WTC11 (cell line): ENCODE measurements at regions not wholly inside any gene's neighbourhood (a gene's known extent, or its start where the extent isn't known, plus 50 kb on each side); places are given as distances from the start of the nearest gene placed in this dataset.

ENCODE experiments used
- ATAC-seq: fragments of 200-7000 bp; cut with Tn5 transposase; 2 replicates; pipeline ENCODE4 v1.10.0; 2021; ENCODE audit warnings: mild to moderate bottlenecking, moderate library complexity
- CTCF ChIA-PET: fragments of 300-600 bp; sonication (Branson Sonifier 250); formaldehyde crosslinking; loops from one replicate; lab custom pipeline; 2021; ENCODE audit warnings: antibody characterized with exemption; lab: Charles Lee
- POLR2A ChIA-PET: fragments of 350-600 bp; sonication (Branson Sonifier 250); formaldehyde crosslinking; loops from one replicate; lab custom pipeline; 2021; ENCODE audit warnings: antibody characterized with exemption; lab: Charles Lee
- DNase-seq: peaks from one replicate; pipeline ENCODE4 v3.0.0; 2021; ENCODE audit warnings: low spot score
- H3K27ac Mint-ChIP-seq: 2 replicates; pipeline ENCODE4 v1.8.0; 2021; ENCODE audit warnings: mixed read lengths
- H3K27me3 Mint-ChIP-seq: 2 replicates; pipeline ENCODE4 v1.8.0; 2021; ENCODE audit warnings: low read depth, mild to moderate bottlenecking, moderate library complexity, mixed read lengths
- H3K36me3 Mint-ChIP-seq: 2 replicates; pipeline ENCODE4 v1.8.0; 2021; ENCODE audit warnings: mixed read lengths
- H3K4me1 Mint-ChIP-seq: 2 replicates; pipeline ENCODE4 v1.8.0; 2022; ENCODE audit warnings: mixed read lengths
- H3K4me3 Mint-ChIP-seq: 2 replicates; pipeline ENCODE4 v1.8.0; 2021; ENCODE audit warnings: mild to moderate bottlenecking, moderate library complexity, mixed read lengths
- H3K9me3 Mint-ChIP-seq: 2 replicates; pipeline ENCODE4 v1.8.0; 2021; ENCODE audit warnings: mixed read lengths
- ESRRA ChIP-seq: sonication (generic); formaldehyde crosslinking; IDR thresholded peaks from 2 replicates; pipeline ENCODE4 v1.8.1; 2022; ENCODE audit warnings: mild to moderate bottlenecking, missing genetic modification reagents, borderline replicate concordance
- GABPB1 ChIP-seq: sonication (generic); formaldehyde crosslinking; IDR thresholded peaks from 2 replicates; pipeline ENCODE4 v1.8.1; 2023; ENCODE audit warnings: mild to moderate bottlenecking, missing genetic modification reagents
- KAT7 ChIP-seq: sonication (generic); formaldehyde crosslinking; IDR thresholded peaks from 2 replicates; pipeline ENCODE4 v1.8.1; 2023; ENCODE audit warnings: missing genetic modification reagents, mild to moderate bottlenecking, borderline replicate concordance
- MXD4 ChIP-seq: fragments of 250-450 bp; sonication (Bioruptor Pico); IDR thresholded peaks from 2 replicates; pipeline ENCODE4 v1.8.0; 2021; ENCODE audit warnings: mild to moderate bottlenecking, moderate library complexity, borderline replicate concordance
- NFYB ChIP-seq: sonication (generic); formaldehyde crosslinking; conservative IDR thresholded peaks from 2 replicates; pipeline ENCODE4 v1.8.0; 2022; ENCODE audit warnings: low read depth, missing genetic modification reagents
- NR3C1 ChIP-seq: sonication (generic); formaldehyde crosslinking; conservative IDR thresholded peaks from 2 replicates; pipeline ENCODE4 v1.8.1; 2023; ENCODE audit warnings: low read depth, mild to moderate bottlenecking, missing genetic modification reagents
- TCF7 ChIP-seq: sonication (generic); formaldehyde crosslinking; IDR thresholded peaks from 2 replicates; pipeline ENCODE4 v1.8.0; 2022; ENCODE audit warnings: mild to moderate bottlenecking, low read depth, missing genetic modification reagents, moderate library complexity
- ZNF219 ChIP-seq: sonication (generic); formaldehyde crosslinking; IDR thresholded peaks from 2 replicates; pipeline ENCODE4 v1.8.0; 2023; ENCODE audit warnings: missing genetic modification reagents, mild to moderate bottlenecking, borderline replicate concordance
- ZNF396 ChIP-seq: fragments of 250-450 bp; sonication (Bioruptor Pico); IDR thresholded peaks from 2 replicates; pipeline ENCODE4 v1.8.0; 2021; ENCODE audit warnings: mild to moderate bottlenecking, moderate library complexity, borderline replicate concordance
- TF ChIP-seq, protein P1 (sequence below): sonication (generic); formaldehyde crosslinking; IDR thresholded peaks from 2 replicates; pipeline ENCODE4 v1.8.1; 2022; ENCODE audit warnings: mild to moderate bottlenecking, missing genetic modification reagents, moderate library complexity, borderline replicate concordance
- TF ChIP-seq, protein P2 (sequence below): sonication (generic); formaldehyde crosslinking; IDR thresholded peaks from 2 replicates; pipeline ENCODE4 v1.8.1; 2022; ENCODE audit warnings: mild to moderate bottlenecking, moderate library complexity, missing genetic modification reagents
- TF ChIP-seq, protein P3 (sequence below): fragments of 250-450 bp; sonication (Bioruptor Pico); IDR thresholded peaks from 2 replicates; pipeline ENCODE4 v1.9.0; 2021; ENCODE audit warnings: moderate library complexity, mild to moderate bottlenecking, inconsistent platforms, borderline replicate concordance
- TF ChIP-seq, protein P4 (sequence below): sonication (generic); formaldehyde crosslinking; IDR thresholded peaks from 2 replicates; pipeline ENCODE4 v1.8.0; 2022; ENCODE audit warnings: missing genetic modification reagents
- TF ChIP-seq, protein P5 (sequence below): sonication (generic); formaldehyde crosslinking; IDR thresholded peaks from 2 replicates; pipeline ENCODE4 v1.8.1; 2023; ENCODE audit warnings: mild to moderate bottlenecking, missing genetic modification reagents, borderline replicate concordance
- TF ChIP-seq, protein P6 (sequence below): sonication (generic); formaldehyde crosslinking; IDR thresholded peaks from 2 replicates; pipeline ENCODE4 v1.8.1; 2023; ENCODE audit warnings: mild to moderate bottlenecking, missing genetic modification reagents, moderate library complexity

DNA sequence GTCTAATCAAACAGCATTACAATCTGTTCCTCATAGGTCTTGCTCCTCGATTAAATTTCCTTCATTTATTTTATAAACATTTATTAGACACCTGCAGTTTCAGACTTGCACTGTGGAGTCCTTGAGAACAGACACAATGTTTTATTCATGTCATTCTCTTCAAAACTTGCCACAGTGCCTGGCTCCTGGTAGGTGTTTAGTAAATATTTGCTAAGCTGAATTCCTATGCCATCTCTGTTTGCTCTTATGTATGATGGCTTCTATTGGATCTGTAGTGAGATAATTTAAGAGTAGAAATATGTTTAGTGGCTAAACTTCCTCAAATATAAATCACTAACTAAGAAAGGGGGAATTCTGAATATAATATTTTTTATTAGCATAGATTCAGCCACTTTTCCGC lies 61.4 kb downstream of the LRATD1 start (continued):
- TF ChIP-seq, protein P1, sequence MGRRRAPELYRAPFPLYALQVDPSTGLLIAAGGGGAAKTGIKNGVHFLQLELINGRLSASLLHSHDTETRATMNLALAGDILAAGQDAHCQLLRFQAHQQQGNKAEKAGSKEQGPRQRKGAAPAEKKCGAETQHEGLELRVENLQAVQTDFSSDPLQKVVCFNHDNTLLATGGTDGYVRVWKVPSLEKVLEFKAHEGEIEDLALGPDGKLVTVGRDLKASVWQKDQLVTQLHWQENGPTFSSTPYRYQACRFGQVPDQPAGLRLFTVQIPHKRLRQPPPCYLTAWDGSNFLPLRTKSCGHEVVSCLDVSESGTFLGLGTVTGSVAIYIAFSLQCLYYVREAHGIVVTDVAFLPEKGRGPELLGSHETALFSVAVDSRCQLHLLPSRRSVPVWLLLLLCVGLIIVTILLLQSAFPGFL (CRISPR knock-in tag): no peak
- TF ChIP-seq, protein P2, sequence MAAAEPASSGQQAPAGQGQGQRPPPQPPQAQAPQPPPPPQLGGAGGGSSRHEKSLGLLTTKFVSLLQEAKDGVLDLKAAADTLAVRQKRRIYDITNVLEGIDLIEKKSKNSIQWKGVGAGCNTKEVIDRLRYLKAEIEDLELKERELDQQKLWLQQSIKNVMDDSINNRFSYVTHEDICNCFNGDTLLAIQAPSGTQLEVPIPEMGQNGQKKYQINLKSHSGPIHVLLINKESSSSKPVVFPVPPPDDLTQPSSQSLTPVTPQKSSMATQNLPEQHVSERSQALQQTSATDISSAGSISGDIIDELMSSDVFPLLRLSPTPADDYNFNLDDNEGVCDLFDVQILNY: no peak
- TF ChIP-seq, protein P3, sequence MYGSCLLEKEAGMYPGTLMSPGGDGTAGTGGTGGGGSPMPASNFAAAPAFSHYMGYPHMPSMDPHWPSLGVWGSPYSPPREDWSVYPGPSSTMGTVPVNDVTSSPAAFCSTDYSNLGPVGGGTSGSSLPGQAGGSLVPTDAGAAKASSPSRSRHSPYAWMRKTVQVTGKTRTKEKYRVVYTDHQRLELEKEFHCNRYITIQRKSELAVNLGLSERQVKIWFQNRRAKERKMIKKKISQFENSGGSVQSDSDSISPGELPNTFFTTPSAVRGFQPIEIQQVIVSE (CRISPR knock-in tag): no peak

DNA sequence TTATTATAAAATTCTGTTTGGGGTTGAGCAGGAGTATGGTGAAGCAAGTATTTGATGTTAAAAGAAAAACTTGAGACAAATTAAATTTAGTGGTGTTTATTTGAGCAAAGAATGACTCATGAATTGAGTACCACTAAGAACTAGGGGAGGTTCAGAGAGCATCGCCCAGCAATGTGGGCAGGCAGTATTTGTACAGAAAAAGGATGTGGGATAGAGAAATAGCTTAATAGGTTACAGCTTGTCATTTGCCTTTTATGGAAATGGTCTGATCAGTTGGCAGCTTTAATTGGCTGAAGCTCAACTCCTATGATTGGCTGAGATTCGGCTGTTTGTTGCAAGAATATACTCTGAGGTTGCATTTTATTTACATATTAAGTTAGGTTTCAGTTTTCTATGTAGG lies 68.2 kb downstream of the LRATD1 start:
- Mint-ChIP-seq H3K36me3 (no peaks in the 10 kb centered on the region), H3K9me3 (peaks cover 5% of the 10 kb centered on the region), H3K4me3 (no peak overlapping the region), H3K27me3 (no peaks in the 10 kb centered on the region), H3K27ac (no peak overlapping the region), H3K4me1 (peaks cover 12% of the 10 kb centered on the region)
- ChIA-PET CTCF (no interaction called here), POLR2A (no interaction called here)
- ATAC-seq (no peak), DNase-seq (no peak)
- TF ChIP-seq ZNF396 (CRISPR knock-in tag): no peak
- no peak for TF ChIP-seq ESRRA (CRISPR knock-in tag)
- TF ChIP-seq NFYB (CRISPR knock-in tag): no peak
- no peak for TF ChIP-seq NR3C1 (CRISPR knock-in tag)
- no peak for TF ChIP-seq ZNF219 (CRISPR knock-in tag)
- TF ChIP-seq, protein P4, sequence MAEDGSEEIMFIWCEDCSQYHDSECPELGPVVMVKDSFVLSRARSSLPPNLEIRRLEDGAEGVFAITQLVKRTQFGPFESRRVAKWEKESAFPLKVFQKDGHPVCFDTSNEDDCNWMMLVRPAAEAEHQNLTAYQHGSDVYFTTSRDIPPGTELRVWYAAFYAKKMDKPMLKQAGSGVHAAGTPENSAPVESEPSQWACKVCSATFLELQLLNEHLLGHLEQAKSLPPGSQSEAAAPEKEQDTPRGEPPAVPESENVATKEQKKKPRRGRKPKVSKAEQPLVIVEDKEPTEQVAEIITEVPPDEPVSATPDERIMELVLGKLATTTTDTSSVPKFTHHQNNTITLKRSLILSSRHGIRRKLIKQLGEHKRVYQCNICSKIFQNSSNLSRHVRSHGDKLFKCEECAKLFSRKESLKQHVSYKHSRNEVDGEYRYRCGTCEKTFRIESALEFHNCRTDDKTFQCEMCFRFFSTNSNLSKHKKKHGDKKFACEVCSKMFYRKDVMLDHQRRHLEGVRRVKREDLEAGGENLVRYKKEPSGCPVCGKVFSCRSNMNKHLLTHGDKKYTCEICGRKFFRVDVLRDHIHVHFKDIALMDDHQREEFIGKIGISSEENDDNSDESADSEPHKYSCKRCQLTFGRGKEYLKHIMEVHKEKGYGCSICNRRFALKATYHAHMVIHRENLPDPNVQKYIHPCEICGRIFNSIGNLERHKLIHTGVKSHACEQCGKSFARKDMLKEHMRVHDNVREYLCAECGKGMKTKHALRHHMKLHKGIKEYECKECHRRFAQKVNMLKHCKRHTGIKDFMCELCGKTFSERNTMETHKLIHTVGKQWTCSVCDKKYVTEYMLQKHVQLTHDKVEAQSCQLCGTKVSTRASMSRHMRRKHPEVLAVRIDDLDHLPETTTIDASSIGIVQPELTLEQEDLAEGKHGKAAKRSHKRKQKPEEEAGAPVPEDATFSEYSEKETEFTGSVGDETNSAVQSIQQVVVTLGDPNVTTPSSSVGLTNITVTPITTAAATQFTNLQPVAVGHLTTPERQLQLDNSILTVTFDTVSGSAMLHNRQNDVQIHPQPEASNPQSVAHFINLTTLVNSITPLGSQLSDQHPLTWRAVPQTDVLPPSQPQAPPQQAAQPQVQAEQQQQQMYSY (CRISPR knock-in tag): no peak
- no peak for TF ChIP-seq KAT7 (CRISPR knock-in tag)
- TF ChIP-seq, protein P5, sequence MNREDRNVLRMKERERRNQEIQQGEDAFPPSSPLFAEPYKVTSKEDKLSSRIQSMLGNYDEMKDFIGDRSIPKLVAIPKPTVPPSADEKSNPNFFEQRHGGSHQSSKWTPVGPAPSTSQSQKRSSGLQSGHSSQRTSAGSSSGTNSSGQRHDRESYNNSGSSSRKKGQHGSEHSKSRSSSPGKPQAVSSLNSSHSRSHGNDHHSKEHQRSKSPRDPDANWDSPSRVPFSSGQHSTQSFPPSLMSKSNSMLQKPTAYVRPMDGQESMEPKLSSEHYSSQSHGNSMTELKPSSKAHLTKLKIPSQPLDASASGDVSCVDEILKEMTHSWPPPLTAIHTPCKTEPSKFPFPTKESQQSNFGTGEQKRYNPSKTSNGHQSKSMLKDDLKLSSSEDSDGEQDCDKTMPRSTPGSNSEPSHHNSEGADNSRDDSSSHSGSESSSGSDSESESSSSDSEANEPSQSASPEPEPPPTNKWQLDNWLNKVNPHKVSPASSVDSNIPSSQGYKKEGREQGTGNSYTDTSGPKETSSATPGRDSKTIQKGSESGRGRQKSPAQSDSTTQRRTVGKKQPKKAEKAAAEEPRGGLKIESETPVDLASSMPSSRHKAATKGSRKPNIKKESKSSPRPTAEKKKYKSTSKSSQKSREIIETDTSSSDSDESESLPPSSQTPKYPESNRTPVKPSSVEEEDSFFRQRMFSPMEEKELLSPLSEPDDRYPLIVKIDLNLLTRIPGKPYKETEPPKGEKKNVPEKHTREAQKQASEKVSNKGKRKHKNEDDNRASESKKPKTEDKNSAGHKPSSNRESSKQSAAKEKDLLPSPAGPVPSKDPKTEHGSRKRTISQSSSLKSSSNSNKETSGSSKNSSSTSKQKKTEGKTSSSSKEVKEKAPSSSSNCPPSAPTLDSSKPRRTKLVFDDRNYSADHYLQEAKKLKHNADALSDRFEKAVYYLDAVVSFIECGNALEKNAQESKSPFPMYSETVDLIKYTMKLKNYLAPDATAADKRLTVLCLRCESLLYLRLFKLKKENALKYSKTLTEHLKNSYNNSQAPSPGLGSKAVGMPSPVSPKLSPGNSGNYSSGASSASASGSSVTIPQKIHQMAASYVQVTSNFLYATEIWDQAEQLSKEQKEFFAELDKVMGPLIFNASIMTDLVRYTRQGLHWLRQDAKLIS (CRISPR knock-in tag): no peak
- TF ChIP-seq, protein P6, sequence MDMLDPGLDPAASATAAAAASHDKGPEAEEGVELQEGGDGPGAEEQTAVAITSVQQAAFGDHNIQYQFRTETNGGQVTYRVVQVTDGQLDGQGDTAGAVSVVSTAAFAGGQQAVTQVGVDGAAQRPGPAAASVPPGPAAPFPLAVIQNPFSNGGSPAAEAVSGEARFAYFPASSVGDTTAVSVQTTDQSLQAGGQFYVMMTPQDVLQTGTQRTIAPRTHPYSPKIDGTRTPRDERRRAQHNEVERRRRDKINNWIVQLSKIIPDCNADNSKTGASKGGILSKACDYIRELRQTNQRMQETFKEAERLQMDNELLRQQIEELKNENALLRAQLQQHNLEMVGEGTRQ (CRISPR knock-in tag): no peak
- TF ChIP-seq MXD4 (CRISPR knock-in tag): no peak
- no peak for TF ChIP-seq TCF7 (CRISPR knock-in tag)
- TF ChIP-seq GABPB1 (CRISPR knock-in tag): no peak
